ENCODE measurements at regions not wholly inside any gene's neighbourhood (a gene's known extent, or its start where the extent isn't known, plus 50 kb on each side); places are given as distances from the start of the nearest gene placed in this dataset.

- ChIA-PET CTCF (no interaction called here), RAD21 (ENCODE audit: unreplicated experiment) (no interaction called here), POLR2A (no interaction called here), SMC1A (ENCODE audit: uncharacterized antibody, unreplicated experiment) (no interaction called here)
- H3K4me1 ChIP-seq (ENCODE audit: control insufficient read depth, insufficient read depth, low read length) = no peaks in the 10 kb centered on the region
- 20% methylated on average over 2 of the region's 2 CpGs for WGBS (ENCODE audit: insufficient coverage, insufficient replicate concordance, low lambda C conversion rate, missing lambda C conversion rate)
- no peaks in the 10 kb centered on the region for H3K79me2 ChIP-seq (ENCODE audit: control insufficient read depth, insufficient read depth, low read length)
- H3K4me2 ChIP-seq (ENCODE audit: control insufficient read depth, insufficient read depth) = no peak overlapping the region
- TF ChIP-seq KAT2A (conservative IDR thresholded peaks at IDR 0.05; ENCODE audit: control insufficient read depth, low read depth, low read length) (no peak), PAX5 (IDR thresholded peaks at IDR 0.05; ENCODE audit: borderline replicate concordance, low read depth, low read length) (no peak), KLF5 (IDR thresholded peaks at IDR 0.05; ENCODE audit: partially characterized antibody) (no peak), NR2C2 (IDR thresholded peaks at IDR 0.05; ENCODE audit: borderline replicate concordance, control insufficient read depth, insufficient read length, low read depth) (no peak)
- in situ Hi-C loops (cut with MboI) = no loop called here
- H3K9me3 ChIP-seq (replicated peaks; ENCODE audit: control insufficient read depth, insufficient read depth, low read length) = no peaks in the 10 kb centered on the region
- intact Hi-C loops (cut with micrococcal nuclease; ENCODE audit: unreplicated experiment) = no loop called here
- no peak overlapping the region for H2AFZ ChIP-seq (ENCODE audit: control insufficient read depth, low read depth, low read length)
- no peak for FAIRE-seq
- no peak overlapping the region for H3K4me3 ChIP-seq
- no peak overlapping the region for H3K9ac ChIP-seq (ENCODE audit: control insufficient read depth, insufficient read depth, low read length)
- no peaks in the 10 kb centered on the region for H3K36me3 ChIP-seq (ENCODE audit: control insufficient read depth in 2 of 2, insufficient read depth in 2 of 2, low read length in 1 of 2)
- ATAC-seq = no peak
- DNase-seq (ENCODE audit: low read depth, low spot score) = no peak
- no peak overlapping the region for H3K27ac ChIP-seq (ENCODE audit: control insufficient read depth, insufficient read depth)
- no TSS peak for BruUV-seq (replicated peaks)
- no peaks in the 10 kb centered on the region for H4K20me1 ChIP-seq (ENCODE audit: control insufficient read depth, insufficient read depth)
- no peaks in the 10 kb centered on the region for H3K27me3 ChIP-seq (replicated peaks in 1 of 2; ENCODE audit: control insufficient read depth in 2 of 2, insufficient read depth in 2 of 2, low read length in 1 of 2)
These were observed 912.6 kb downstream of the GATA3 start for GRCh38 chr10:8967061-8967460.

- ChIA-PET POLR2A (no interaction called here), CTCF (no interaction called here), SMC1A (ENCODE audit: uncharacterized antibody, unreplicated experiment) (no interaction called here), RAD21 (ENCODE audit: unreplicated experiment) (no interaction called here)
- intact Hi-C loops (cut with micrococcal nuclease; ENCODE audit: unreplicated experiment) = no loop called here
- Histone ChIP-seq H3K9me3 (replicated peaks; ENCODE audit: control insufficient read depth, insufficient read depth, low read length) (no peaks in the 10 kb centered on the region), H3K27me3 (replicated peaks in 1 of 2; ENCODE audit: control insufficient read depth in 2 of 2, insufficient read depth in 2 of 2, low read length in 1 of 2) (no peaks in the 10 kb centered on the region), H3K79me2 (ENCODE audit: control insufficient read depth, insufficient read depth, low read length) (no peaks in the 10 kb centered on the region), H3K36me3 (ENCODE audit: control insufficient read depth in 2 of 2, insufficient read depth in 2 of 2, low read length in 1 of 2) (no peaks in the 10 kb centered on the region), H3K27ac (ENCODE audit: control insufficient read depth, insufficient read depth) (no peak overlapping the region), H3K4me1 (ENCODE audit: control insufficient read depth, insufficient read depth, low read length) (no peaks in the 10 kb centered on the region), H2AFZ (ENCODE audit: control insufficient read depth, low read depth, low read length) (no peak overlapping the region), H3K4me3 (no peak overlapping the region), H3K4me2 (ENCODE audit: control insufficient read depth, insufficient read depth) (no peak overlapping the region), H4K20me1 (ENCODE audit: control insufficient read depth, insufficient read depth) (no peaks in the 10 kb centered on the region), H3K9ac (ENCODE audit: control insufficient read depth, insufficient read depth, low read length) (no peak overlapping the region)
- FAIRE-seq (no peak), DNase-seq (ENCODE audit: low read depth, low spot score) (no peak), ATAC-seq (no peak)
- in situ Hi-C loops (cut with MboI) = no loop called here
- no TSS peak for BruUV-seq (replicated peaks)
- whole genome bisulfite sequencing (ENCODE audit: insufficient coverage, insufficient replicate concordance, low lambda C conversion rate, missing lambda C conversion rate) = 0% methylated on average over 1 of the region's 1 CpG
- TF ChIP-seq USF2 (IDR thresholded peaks at IDR 0.05; ENCODE audit: borderline replicate concordance, low read depth, low read length) = no peak
- no peak for TF ChIP-seq NR2F1 (conservative IDR thresholded peaks at IDR 0.05)
- TF ChIP-seq POLR2AphosphoS2 (IDR thresholded peaks at IDR 0.05; ENCODE audit: low read depth, low read length) = no peak
- no peak for TF ChIP-seq HSF1 (IDR thresholded peaks at IDR 0.05; ENCODE audit: low read depth, low read length)
- TF ChIP-seq CBX5 (IDR thresholded peaks at IDR 0.05; ENCODE audit: low read depth) = no peak
- TF ChIP-seq NFYA (IDR thresholded peaks at IDR 0.05; ENCODE audit: borderline replicate concordance, low read depth, low read length) = no peak
- no peak for TF ChIP-seq TCF7 (IDR thresholded peaks at IDR 0.05; ENCODE audit: borderline replicate concordance)
- TF ChIP-seq SIN3A (IDR thresholded peaks at IDR 0.05; ENCODE audit: low read depth, low read length) = no peak
- no peak for TF ChIP-seq RELA (IDR thresholded peaks at IDR 0.05; ENCODE audit: borderline replicate concordance, partially characterized antibody)
- no peak for TF ChIP-seq STAT1 (conservative IDR thresholded peaks at IDR 0.05)
- no peak for TF ChIP-seq NR2C1 (IDR thresholded peaks at IDR 0.05)
- no peak for TF ChIP-seq RUNX3 (IDR thresholded peaks at IDR 0.05; ENCODE audit: low read length)
- no peak for TF ChIP-seq SP1 (IDR thresholded peaks at IDR 0.05; ENCODE audit: low read depth, low read length)
These were observed 915.4 kb downstream of the GATA3 start for GRCh38 chr10:8969853-8970252.
